HG03196 (cell line): ENCODE measurements at regions not wholly inside any gene's neighbourhood (a gene's known extent, or its start where the extent isn't known, plus 50 kb on each side); places are given as distances from the start of the nearest gene placed in this dataset.
"Not testable (repeated sequence)": the region's sequence is repeated elsewhere in the genome, so short reads cannot be mapped to it uniquely, and the experiment has no call there.

Experiments used
- ATAC-seq: cut with Tn5 transposase; IDR thresholded peaks from one replicate; pipeline ENCODE4 v1.9.1; 2021; ENCODE audit not compliant: unreplicated experiment

- ATAC-seq, result not testable (repeated sequence)
Observed at GRCh38 chr9:91019871-91020270, 218.3 kb downstream of the SYK start.

- ATAC-seq, result not testable (repeated sequence)
Observed at GRCh38 chr9:91021656-91022055, 220.0 kb downstream of the SYK start.

GRCh38 chr9:91023741-91024140 is 222.1 kb downstream of the SYK start:
- ATAC-seq, result no peak

- ATAC-seq, result no peak
Observed at GRCh38 chr9:91024841-91025240, 223.2 kb downstream of the SYK start.

GRCh38 chr9:91025856-91026255 is 224.2 kb downstream of the SYK start:
- no peak for ATAC-seq

GRCh38 chr9:91026266-91026665 is 224.6 kb downstream of the SYK start:
- ATAC-seq, result no peak

- no peak for ATAC-seq
Observed at GRCh38 chr9:91027005-91027404, 225.4 kb downstream of the SYK start.

GRCh38 chr9:91028166-91028827 is 226.7 kb downstream of the SYK start:
- ATAC-seq, result no peak

GRCh38 chr9:91029650-91030361 is 228.2 kb downstream of the SYK start:
- no peak for ATAC-seq

GRCh38 chr9:91032121-91032531 is 230.5 kb downstream of the SYK start:
- ATAC-seq, result no peak

GRCh38 chr9:91033270-91033669 is 231.7 kb downstream of the SYK start:
- ATAC-seq, result no peak

- no peak for ATAC-seq
Observed at GRCh38 chr9:91033797-91034196, 232.2 kb downstream of the SYK start.

- no peak for ATAC-seq
Observed at GRCh38 chr9:91034521-91034920, 232.9 kb downstream of the SYK start.

GRCh38 chr9:91034976-91035824 is 233.6 kb downstream of the SYK start:
- ATAC-seq, result no peak

- no peak for ATAC-seq
Observed at GRCh38 chr9:91035825-91036208, 234.2 kb downstream of the SYK start.

GRCh38 chr9:91036356-91036755 is 234.7 kb downstream of the SYK start:
- no peak for ATAC-seq

- no peak for ATAC-seq
Observed at GRCh38 chr9:91036826-91037510, 235.3 kb downstream of the SYK start.

- ATAC-seq, result no peak
Observed at GRCh38 chr9:91037511-91038482, 236.2 kb downstream of the SYK start.

GRCh38 chr9:91038483-91039124 is 237.0 kb downstream of the SYK start:
- ATAC-seq, result no peak
